Peyer's patch (tissue), 4 donors: ENCODE measurements at regions not wholly inside any gene's neighbourhood (a gene's known extent, or its start where the extent isn't known, plus 50 kb on each side); places are given as distances from the start of the nearest gene placed in this dataset.

ENCODE experiments used
- CTCF ChIP-seq, 6 experiments: fragments of 450-650 bp in 4 of 6; fragments of 200-600 bp in 2 of 6; sonication (generic) in 1 of 6; IDR thresholded peaks; one replicate each; pipeline ENCODE4 v1.5.1; 2017 to 2019; ENCODE audit warnings: antibody characterized with exemption in 6 of 6, mild to moderate bottlenecking in 3 of 6, moderate library complexity in 1 of 6
- POLR2A ChIP-seq, 2 donors: fragments of 450-650 bp; IDR thresholded peaks; one replicate each; pipeline ENCODE4 v1.5.1; 2017; ENCODE audit warnings: antibody characterized with exemption in 2 of 2, mild to moderate bottlenecking in 2 of 2, moderate library complexity in 2 of 2

- TF ChIP-seq POLR2A (IDR thresholded peaks at IDR 0.05) (no peak), CTCF (IDR thresholded peaks at IDR 0.05) (no peak)
These were observed 171.5 kb downstream of the EVA1A start for GRCh38 chr2:75389271-75389670.
